Panc1 (cell line): ENCODE measurements at regions not wholly inside any gene's neighbourhood (a gene's known extent, or its start where the extent isn't known, plus 50 kb on each side); places are given as distances from the start of the nearest gene placed in this dataset.

ENCODE experiments used
- CTCF ChIP-seq: fragments of 450-650 bp; IDR thresholded peaks from 2 replicates; pipeline ENCODE4 v1.5.1; 2017; ENCODE audit warnings: mild to moderate bottlenecking
- POLR2AphosphoS5 ChIP-seq: IDR thresholded peaks from 2 replicates; pipeline ENCODE4 v1.6.1; 2012; ENCODE audit warnings: mild to moderate bottlenecking, low read depth, low read length, moderate library complexity
- REST ChIP-seq, 2 experiments: IDR thresholded peaks; 2 replicates each; pipeline ENCODE4 v1.6.1; 2011 to 2012; ENCODE audit warnings: low read depth in 2 of 2, control low read depth in 1 of 2, low read length in 1 of 2, mild to moderate bottlenecking in 1 of 2, moderate library complexity in 1 of 2; ENCODE audit not compliant: insufficient read depth in 1 of 2
- SIN3A ChIP-seq: IDR thresholded peaks from 2 replicates; pipeline ENCODE4 v1.6.1; 2012; ENCODE audit warnings: low read depth, mild to moderate bottlenecking, low read length, moderate library complexity, borderline replicate concordance; ENCODE audit not compliant: insufficient read depth
- TCF7L2 ChIP-seq: IDR thresholded peaks from 2 replicates; pipeline ENCODE4 v1.6.1; 2011; ENCODE audit warnings: mild to moderate bottlenecking, low read depth, low read length, inconsistent platforms

GRCh38 chr20:19872001-19872400 lies 113.9 kb downstream of the RIN2 start:
- no peak for TF ChIP-seq CTCF
- no peak for TF ChIP-seq POLR2AphosphoS5
- no peak for TF ChIP-seq REST (IDR thresholded peaks at IDR 0.05; ENCODE audit: insufficient read depth in 1 of 2, low read depth in 2 of 2, low read length in 1 of 2)
- TF ChIP-seq TCF7L2: no peak
- no peak for TF ChIP-seq SIN3A
